ENCODE measurements at regions not wholly inside any gene's neighbourhood (a gene's known extent, or its start where the extent isn't known, plus 50 kb on each side); places are given as distances from the start of the nearest gene placed in this dataset.
"Not testable (repeated sequence)": the region's sequence is repeated elsewhere in the genome, so short reads cannot be mapped to it uniquely, and the experiment has no call there.

GRCh38 chr5:9726931-9727330, 96.8 kb upstream of the TAS2R1 start:
- DNase-seq (ENCODE audit: low spot score) = no peak
- in situ Hi-C loops (cut with MboI; ENCODE audit: low sequenced_read_pairs, unreplicated experiment) = no loop called here
- no peak for TF ChIP-seq CTCF (IDR thresholded peaks at IDR 0.05; ENCODE audit: borderline replicate concordance, control extremely low read depth, extremely low read depth, insufficient read depth, missing control alignments)

GRCh38 chr5:9725265-9725664, 95.1 kb upstream of the TAS2R1 start:
- DNase-seq (ENCODE audit: low spot score); in situ Hi-C loops (cut with MboI; ENCODE audit: low sequenced_read_pairs, unreplicated experiment): not testable (repeated sequence)

- no peak for DNase-seq (ENCODE audit: low spot score)
- in situ Hi-C loops (cut with MboI; ENCODE audit: low sequenced_read_pairs, unreplicated experiment) = no loop called here
- TF ChIP-seq CTCF (IDR thresholded peaks at IDR 0.05; ENCODE audit: borderline replicate concordance, control extremely low read depth, extremely low read depth, insufficient read depth, missing control alignments) = no peak
Observed at GRCh38 chr5:9724707-9725106, 94.6 kb upstream of the TAS2R1 start.

- no peak for TF ChIP-seq CTCF (IDR thresholded peaks at IDR 0.05; ENCODE audit: borderline replicate concordance, control extremely low read depth, extremely low read depth, insufficient read depth, missing control alignments)
- in situ Hi-C loops (cut with MboI; ENCODE audit: low sequenced_read_pairs, unreplicated experiment) = no loop called here
Observed at GRCh38 chr5:9722601-9723180, 92.5 kb upstream of the TAS2R1 start.

GRCh38 chr5:9721161-9721560, 91.0 kb upstream of the TAS2R1 start:
- in situ Hi-C loops (cut with MboI; ENCODE audit: low sequenced_read_pairs, unreplicated experiment) = no loop called here
- no peak for DNase-seq (ENCODE audit: low spot score)
- TF ChIP-seq CTCF (IDR thresholded peaks at IDR 0.05; ENCODE audit: borderline replicate concordance, control extremely low read depth, extremely low read depth, insufficient read depth, missing control alignments) = no peak

More at GRCh38 chr5:9722601-9723180, 92.5 kb upstream of the TAS2R1 start:
- no peak for DNase-seq (ENCODE audit: low spot score)

GRCh38 chr5:9720361-9720760, 90.2 kb upstream of the TAS2R1 start:
- in situ Hi-C loops (cut with MboI; ENCODE audit: low sequenced_read_pairs, unreplicated experiment) = no loop called here
- no peak for TF ChIP-seq CTCF (IDR thresholded peaks at IDR 0.05; ENCODE audit: borderline replicate concordance, control extremely low read depth, extremely low read depth, insufficient read depth, missing control alignments)
- no peak for DNase-seq (ENCODE audit: low spot score)

GRCh38 chr5:9716838-9717281, 86.7 kb upstream of the TAS2R1 start:
- in situ Hi-C loops (cut with MboI; ENCODE audit: low sequenced_read_pairs, unreplicated experiment) = no loop called here
- no peak for DNase-seq (ENCODE audit: low spot score)
- no peak for TF ChIP-seq CTCF (IDR thresholded peaks at IDR 0.05; ENCODE audit: borderline replicate concordance, control extremely low read depth, extremely low read depth, insufficient read depth, missing control alignments)
